ENCODE measurements at regions not wholly inside any gene's neighbourhood (a gene's known extent, or its start where the extent isn't known, plus 50 kb on each side); places are given as distances from the start of the nearest gene placed in this dataset.

DNA sequence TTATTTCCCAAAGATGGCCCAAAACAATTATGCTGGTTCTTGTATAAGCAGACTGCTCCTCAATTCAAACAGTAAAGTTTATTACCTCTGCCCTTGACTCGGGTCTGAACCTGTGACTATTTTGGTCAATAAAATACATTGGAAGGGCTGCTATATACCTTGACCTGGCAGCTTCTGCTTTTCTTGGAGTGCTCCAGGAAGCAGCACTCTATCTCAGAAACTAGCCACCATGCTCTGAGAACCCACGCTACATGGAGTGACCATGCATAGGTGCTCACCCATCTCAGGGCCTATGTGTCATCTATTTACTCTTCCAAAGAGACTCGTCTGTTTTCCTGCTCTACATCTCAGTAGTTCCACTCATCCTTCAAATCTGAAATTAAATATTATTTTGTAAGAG is 299.9 kb downstream of the AHR start:
- TF ChIP-seq PAX5 (IDR thresholded peaks at IDR 0.05; ENCODE audit: insufficient read depth, low read length, severe bottlenecking) (no peak), SPI1 (IDR thresholded peaks at IDR 0.05; ENCODE audit: low read depth, low read length) (no peak), POLR2A (IDR thresholded peaks at IDR 0.05; ENCODE audit: low read depth, low read length) (no peak), POLR2AphosphoS5 (IDR thresholded peaks at IDR 0.05; ENCODE audit: low read depth, low read length) (no peak), TAF1 (IDR thresholded peaks at IDR 0.05; ENCODE audit: low read depth, low read length) (no peak), POU2F2 (IDR thresholded peaks at IDR 0.05; ENCODE audit: low read depth, low read length) (no peak)
- FAIRE-seq (no peak), DNase-seq (ENCODE audit: insufficient read length, low spot score) (no peak)

DNA sequence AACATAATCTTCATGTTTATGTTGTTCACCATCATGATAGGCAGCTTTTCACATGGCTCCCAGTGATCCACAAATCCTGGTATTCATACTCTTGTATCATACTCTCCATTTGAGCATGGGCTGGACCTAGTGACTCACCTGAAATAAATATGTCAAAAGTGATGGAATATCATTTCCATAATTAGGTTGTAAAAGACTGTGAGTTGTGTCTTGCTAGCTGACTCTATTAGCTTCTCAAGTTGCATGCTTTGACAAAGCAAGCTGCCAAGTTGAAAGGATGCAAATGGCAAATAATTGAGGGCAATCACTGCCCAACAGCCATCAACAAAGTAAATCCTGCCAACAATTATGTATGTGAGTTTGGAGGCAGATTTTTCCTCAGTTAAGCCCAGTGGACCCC is 300.4 kb downstream of the AHR start:
- FAIRE-seq (no peak), DNase-seq (ENCODE audit: insufficient read length, low spot score) (no peak)
- TF ChIP-seq POU2F2 (IDR thresholded peaks at IDR 0.05; ENCODE audit: low read depth, low read length) (no peak), POLR2AphosphoS5 (IDR thresholded peaks at IDR 0.05; ENCODE audit: low read depth, low read length) (no peak), TAF1 (IDR thresholded peaks at IDR 0.05; ENCODE audit: low read depth, low read length) (no peak), SPI1 (IDR thresholded peaks at IDR 0.05; ENCODE audit: low read depth, low read length) (no peak), POLR2A (IDR thresholded peaks at IDR 0.05; ENCODE audit: low read depth, low read length) (no peak), PAX5 (IDR thresholded peaks at IDR 0.05; ENCODE audit: insufficient read depth, low read length, severe bottlenecking) (no peak)

DNA sequence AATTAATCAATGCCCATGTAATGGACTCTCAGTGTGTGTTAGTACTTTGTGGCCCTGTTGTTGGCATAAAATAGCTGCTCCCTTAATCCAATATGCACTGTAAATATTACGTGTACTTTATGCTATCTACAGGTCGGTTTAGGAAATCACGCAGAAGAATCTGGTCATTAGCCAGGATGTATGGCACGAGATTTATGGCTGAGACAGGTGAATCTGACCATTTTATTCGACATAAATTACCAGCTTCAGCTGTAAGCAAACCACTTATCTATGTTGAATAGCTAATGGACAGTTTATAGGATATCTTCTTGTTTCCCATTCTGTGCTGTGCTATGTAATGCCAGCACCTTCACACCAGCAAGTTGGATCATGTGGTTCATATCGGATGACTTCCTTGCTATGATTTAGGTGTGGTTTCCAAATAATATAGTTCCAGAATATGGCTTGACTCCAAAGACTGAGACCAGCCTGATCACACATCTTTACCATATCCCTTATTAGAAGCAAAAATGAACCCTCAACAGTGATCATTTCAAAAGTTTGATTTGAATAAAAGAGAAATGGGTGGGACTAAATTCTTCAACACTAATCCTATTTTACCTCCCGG is 301.4 kb downstream of the AHR start:
- no peak for TF ChIP-seq POU2F2 (IDR thresholded peaks at IDR 0.05; ENCODE audit: low read depth, low read length)
- TF ChIP-seq SPI1 (IDR thresholded peaks at IDR 0.05; ENCODE audit: low read depth, low read length), result no peak
- TF ChIP-seq TAF1 (IDR thresholded peaks at IDR 0.05; ENCODE audit: low read depth, low read length), result no peak
- TF ChIP-seq POLR2A (IDR thresholded peaks at IDR 0.05; ENCODE audit: low read depth, low read length), result no peak
- TF ChIP-seq PAX5 (IDR thresholded peaks at IDR 0.05; ENCODE audit: insufficient read depth, low read length, severe bottlenecking), result no peak
- no peak for TF ChIP-seq POLR2AphosphoS5 (IDR thresholded peaks at IDR 0.05; ENCODE audit: low read depth, low read length)
- DNase-seq (ENCODE audit: insufficient read length, low spot score) (no peak), FAIRE-seq (no peak)

DNA sequence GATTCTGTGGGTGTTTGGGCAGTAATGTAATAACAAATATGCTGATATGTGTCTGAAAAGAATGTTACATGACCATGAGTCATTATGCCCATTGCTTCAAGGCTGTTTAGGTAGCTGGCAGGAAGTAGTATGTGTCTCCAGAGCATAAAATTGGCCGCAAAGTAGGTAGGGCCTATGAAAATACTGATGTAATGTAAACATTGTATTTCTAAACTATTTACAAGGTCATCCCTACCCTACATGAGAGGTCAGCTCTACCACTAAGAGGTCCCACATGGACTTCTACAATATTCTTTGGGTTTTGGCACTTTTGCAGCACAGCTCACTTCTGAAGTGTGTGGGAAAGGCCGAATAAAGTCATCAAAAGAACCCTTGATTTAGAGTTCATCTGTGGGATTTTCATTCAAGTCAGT is 301.9 kb downstream of the AHR start:
- DNase-seq (ENCODE audit: insufficient read length, low spot score), result no peak
- no peak for FAIRE-seq
- TF ChIP-seq SPI1 (IDR thresholded peaks at IDR 0.05; ENCODE audit: low read depth, low read length) (no peak), POLR2A (IDR thresholded peaks at IDR 0.05; ENCODE audit: low read depth, low read length) (no peak), POLR2AphosphoS5 (IDR thresholded peaks at IDR 0.05; ENCODE audit: low read depth, low read length) (no peak)

- DNase-seq (ENCODE audit: insufficient read length, low spot score), result no peak
- FAIRE-seq, result no peak
Observed at GRCh38 chr7:17601921-17602320, 303.5 kb downstream of the AHR start.

GRCh38 chr7:17608114-17608833 is 309.8 kb downstream of the AHR start:
- DNase-seq (ENCODE audit: insufficient read length, low spot score) (no peak), FAIRE-seq (no peak)
- TF ChIP-seq POU2F2 (IDR thresholded peaks at IDR 0.05; ENCODE audit: low read depth, low read length) (no peak), POLR2AphosphoS5 (IDR thresholded peaks at IDR 0.05; ENCODE audit: low read depth, low read length) (no peak), SPI1 (IDR thresholded peaks at IDR 0.05; ENCODE audit: low read depth, low read length) (no peak), TAF1 (IDR thresholded peaks at IDR 0.05; ENCODE audit: low read depth, low read length) (no peak), PAX5 (IDR thresholded peaks at IDR 0.05; ENCODE audit: insufficient read depth, low read length, severe bottlenecking) (no peak), POLR2A (IDR thresholded peaks at IDR 0.05; ENCODE audit: low read depth, low read length) (no peak)

More at GRCh38 chr7:17601921-17602320, 303.5 kb downstream of the AHR start:
- TF ChIP-seq POU2F2 (IDR thresholded peaks at IDR 0.05; ENCODE audit: low read depth, low read length) (no peak), TAF1 (IDR thresholded peaks at IDR 0.05; ENCODE audit: low read depth, low read length) (no peak), POLR2A (IDR thresholded peaks at IDR 0.05; ENCODE audit: low read depth, low read length) (no peak), POLR2AphosphoS5 (IDR thresholded peaks at IDR 0.05; ENCODE audit: low read depth, low read length) (no peak), SPI1 (IDR thresholded peaks at IDR 0.05; ENCODE audit: low read depth, low read length) (no peak), PAX5 (IDR thresholded peaks at IDR 0.05; ENCODE audit: insufficient read depth, low read length, severe bottlenecking) (no peak)

DNA sequence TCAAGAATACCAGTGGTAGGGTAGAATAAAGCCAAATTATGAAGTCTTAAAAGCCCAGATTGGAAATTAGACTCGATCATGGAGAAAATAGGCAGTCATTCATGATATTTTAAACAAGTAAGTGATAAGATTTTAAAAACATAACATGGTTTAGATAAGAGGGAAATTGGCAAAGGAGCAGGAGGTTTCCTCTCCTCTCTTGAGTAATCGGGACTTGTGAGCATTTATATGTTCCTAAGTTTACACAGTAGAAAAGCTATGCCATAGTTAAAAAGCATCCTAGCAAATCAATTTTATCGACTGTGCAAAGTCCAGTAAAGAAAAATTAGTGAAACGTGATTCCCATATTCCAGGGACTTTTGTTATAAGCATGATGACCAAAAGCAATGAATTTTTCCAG is 313.2 kb downstream of the AHR start:
- no peak for DNase-seq (ENCODE audit: insufficient read length, low spot score)
- TF ChIP-seq POLR2AphosphoS5 (IDR thresholded peaks at IDR 0.05; ENCODE audit: low read depth, low read length), result no peak
- TF ChIP-seq POLR2A (IDR thresholded peaks at IDR 0.05; ENCODE audit: low read depth, low read length), result no peak
- TF ChIP-seq POU2F2 (IDR thresholded peaks at IDR 0.05; ENCODE audit: low read depth, low read length), result no peak
- TF ChIP-seq PAX5 (IDR thresholded peaks at IDR 0.05; ENCODE audit: insufficient read depth, low read length, severe bottlenecking), result no peak
- TF ChIP-seq SPI1 (IDR thresholded peaks at IDR 0.05; ENCODE audit: low read depth, low read length), result no peak
- no peak for TF ChIP-seq TAF1 (IDR thresholded peaks at IDR 0.05; ENCODE audit: low read depth, low read length)
- no peak for FAIRE-seq

DNA sequence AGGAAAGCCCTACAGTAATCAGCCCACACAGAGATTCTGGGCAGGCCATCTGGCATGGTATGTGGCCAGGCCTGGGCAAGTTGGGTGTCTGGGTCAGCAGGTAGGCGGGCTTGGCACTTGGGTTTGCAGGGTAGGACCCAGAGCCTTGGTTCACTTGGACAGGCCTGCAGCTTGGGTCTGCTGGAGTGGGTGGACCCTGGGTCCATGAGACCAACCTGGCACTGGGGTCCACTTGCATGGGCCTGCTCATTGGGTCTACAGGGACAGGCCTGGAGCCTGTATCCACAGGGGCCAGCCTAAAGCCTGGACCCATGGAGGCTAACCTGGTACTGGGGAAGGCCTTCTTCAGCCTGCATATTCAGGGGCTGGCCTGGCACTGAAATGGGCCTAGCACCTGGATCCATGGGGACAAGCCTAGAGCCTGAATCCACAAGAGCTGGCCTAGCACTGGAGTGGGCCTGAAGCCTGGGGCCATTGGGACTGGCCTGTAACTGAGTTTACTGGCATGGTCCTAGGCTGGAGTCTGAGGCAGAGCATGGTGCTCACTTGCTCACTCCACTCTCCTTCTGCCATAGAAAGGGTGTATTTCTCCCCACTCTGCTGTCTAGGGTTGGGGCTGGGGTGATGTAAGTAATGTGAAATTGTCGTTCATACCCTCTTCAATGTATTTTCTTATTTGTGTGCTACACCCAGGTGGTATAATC is 315.0 kb downstream of the AHR start:
- FAIRE-seq (no peak), DNase-seq (ENCODE audit: insufficient read length, low spot score) (no peak)
- TF ChIP-seq SPI1 (IDR thresholded peaks at IDR 0.05; ENCODE audit: low read depth, low read length), result no peak
- TF ChIP-seq POLR2A (IDR thresholded peaks at IDR 0.05; ENCODE audit: low read depth, low read length), result no peak
- no peak for TF ChIP-seq POU2F2 (IDR thresholded peaks at IDR 0.05; ENCODE audit: low read depth, low read length)
- no peak for TF ChIP-seq PAX5 (IDR thresholded peaks at IDR 0.05; ENCODE audit: insufficient read depth, low read length, severe bottlenecking)
- no peak for TF ChIP-seq POLR2AphosphoS5 (IDR thresholded peaks at IDR 0.05; ENCODE audit: low read depth, low read length)
- TF ChIP-seq TAF1 (IDR thresholded peaks at IDR 0.05; ENCODE audit: low read depth, low read length), result no peak

- no peak for FAIRE-seq
- TF ChIP-seq POLR2A (IDR thresholded peaks at IDR 0.05; ENCODE audit: low read depth, low read length), result no peak
- TF ChIP-seq SPI1 (IDR thresholded peaks at IDR 0.05; ENCODE audit: low read depth, low read length), result no peak
- TF ChIP-seq POU2F2 (IDR thresholded peaks at IDR 0.05; ENCODE audit: low read depth, low read length), result no peak
- TF ChIP-seq PAX5 (IDR thresholded peaks at IDR 0.05; ENCODE audit: insufficient read depth, low read length, severe bottlenecking), result no peak
- no peak for TF ChIP-seq POLR2AphosphoS5 (IDR thresholded peaks at IDR 0.05; ENCODE audit: low read depth, low read length)
- no peak for TF ChIP-seq TAF1 (IDR thresholded peaks at IDR 0.05; ENCODE audit: low read depth, low read length)
- DNase-seq (ENCODE audit: insufficient read length, low spot score), result no peak
Observed at GRCh38 chr7:17617380-17617779, 318.9 kb downstream of the AHR start.
